ENCODE measurements at regions not wholly inside any gene's neighbourhood (a gene's known extent, or its start where the extent isn't known, plus 50 kb on each side); places are given as distances from the start of the nearest gene placed in this dataset.

DNA sequence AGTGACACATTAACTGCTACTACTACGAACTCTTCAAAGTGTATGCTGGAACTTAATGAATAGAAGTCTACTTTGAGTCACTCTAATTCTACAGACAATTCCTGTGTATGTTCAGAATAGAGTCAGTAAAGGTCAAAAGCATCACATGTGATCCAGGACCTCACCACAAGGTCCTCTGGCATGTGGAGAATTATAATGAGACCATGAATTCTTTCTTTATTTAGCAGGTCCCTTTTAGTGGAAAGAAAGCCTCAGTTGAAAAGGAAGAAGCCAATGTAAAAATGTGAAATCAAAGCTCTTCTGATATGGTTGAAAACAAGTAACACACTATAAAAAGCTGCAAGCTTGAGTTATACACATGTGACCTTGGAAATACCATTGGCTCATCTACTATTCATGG lies 1612.1 kb upstream of the GOT2 start:
- Histone ChIP-seq H3K79me2 (ENCODE audit: low read length) (no peaks in the 10 kb centered on the region), H2AFZ (ENCODE audit: low read length) (no peak overlapping the region), H3K4me1 (ENCODE audit: low read length) (no peaks in the 10 kb centered on the region), H3K9ac (ENCODE audit: low read length) (no peak overlapping the region), H3F3A (ENCODE audit: insufficient read depth, low read length) (no peaks in the 10 kb centered on the region), H3K4me2 (ENCODE audit: low read depth, low read length) (no peak overlapping the region), H4K20me1 (ENCODE audit: insufficient read depth, low read length) (no peaks in the 10 kb centered on the region), H3K4me3 (ENCODE audit: low read length) (no peak overlapping the region), H3K36me3 (replicated peaks; ENCODE audit: insufficient read depth, low read length) (no peaks in the 10 kb centered on the region), H3K27me3 (replicated peaks; ENCODE audit: insufficient read depth, low read length) (no peaks in the 10 kb centered on the region), H3K27ac (ENCODE audit: low read length) (no peak overlapping the region), H3K9me2 (replicated peaks; ENCODE audit: insufficient read depth, low read length) (no peaks in the 10 kb centered on the region), H3K9me3 (replicated peaks; ENCODE audit: insufficient read depth, low read length) (no peaks in the 10 kb centered on the region)
- DNase-seq, result no peak
- TF ChIP-seq EZH2phosphoT487 (IDR thresholded peaks at IDR 0.05; ENCODE audit: low read length) (no peak), EZH2 (optimal IDR thresholded peaks at IDR 0.05; ENCODE audit: low read depth, low read length) (no peak)
- TF ChIP-seq, protein P1, sequence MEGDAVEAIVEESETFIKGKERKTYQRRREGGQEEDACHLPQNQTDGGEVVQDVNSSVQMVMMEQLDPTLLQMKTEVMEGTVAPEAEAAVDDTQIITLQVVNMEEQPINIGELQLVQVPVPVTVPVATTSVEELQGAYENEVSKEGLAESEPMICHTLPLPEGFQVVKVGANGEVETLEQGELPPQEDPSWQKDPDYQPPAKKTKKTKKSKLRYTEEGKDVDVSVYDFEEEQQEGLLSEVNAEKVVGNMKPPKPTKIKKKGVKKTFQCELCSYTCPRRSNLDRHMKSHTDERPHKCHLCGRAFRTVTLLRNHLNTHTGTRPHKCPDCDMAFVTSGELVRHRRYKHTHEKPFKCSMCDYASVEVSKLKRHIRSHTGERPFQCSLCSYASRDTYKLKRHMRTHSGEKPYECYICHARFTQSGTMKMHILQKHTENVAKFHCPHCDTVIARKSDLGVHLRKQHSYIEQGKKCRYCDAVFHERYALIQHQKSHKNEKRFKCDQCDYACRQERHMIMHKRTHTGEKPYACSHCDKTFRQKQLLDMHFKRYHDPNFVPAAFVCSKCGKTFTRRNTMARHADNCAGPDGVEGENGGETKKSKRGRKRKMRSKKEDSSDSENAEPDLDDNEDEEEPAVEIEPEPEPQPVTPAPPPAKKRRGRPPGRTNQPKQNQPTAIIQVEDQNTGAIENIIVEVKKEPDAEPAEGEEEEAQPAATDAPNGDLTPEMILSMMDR (IDR thresholded peaks at IDR 0.05; ENCODE audit: low read length), result no peak

DNA sequence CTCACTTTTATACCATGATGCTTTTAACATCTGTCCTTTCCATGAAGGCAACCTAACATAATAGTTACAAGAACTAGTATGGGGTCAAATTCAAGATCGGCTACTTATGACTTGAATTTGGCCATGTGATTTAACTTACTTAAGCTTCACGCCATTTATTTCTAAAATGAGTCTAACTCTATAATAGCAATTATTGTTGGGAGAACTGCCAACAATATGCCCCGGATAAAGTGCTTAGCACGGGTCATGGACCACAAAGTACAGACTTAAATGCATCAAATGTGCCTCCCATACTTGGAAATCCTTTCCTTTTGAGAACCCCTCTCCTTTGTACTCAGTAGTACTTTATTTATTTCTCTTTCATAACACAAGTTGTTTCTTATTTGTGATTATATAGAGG lies 1603.6 kb upstream of the GOT2 start:
- Histone ChIP-seq H3K79me2 (ENCODE audit: low read length) (no peaks in the 10 kb centered on the region), H3K27ac (ENCODE audit: low read length) (no peak overlapping the region), H3F3A (ENCODE audit: insufficient read depth, low read length) (no peaks in the 10 kb centered on the region), H2AFZ (ENCODE audit: low read length) (no peak overlapping the region), H3K36me3 (replicated peaks; ENCODE audit: insufficient read depth, low read length) (no peaks in the 10 kb centered on the region), H3K4me2 (ENCODE audit: low read depth, low read length) (no peak overlapping the region), H4K20me1 (ENCODE audit: insufficient read depth, low read length) (no peaks in the 10 kb centered on the region), H3K27me3 (replicated peaks; ENCODE audit: insufficient read depth, low read length) (no peaks in the 10 kb centered on the region), H3K4me3 (ENCODE audit: low read length) (no peak overlapping the region), H3K9me3 (replicated peaks; ENCODE audit: insufficient read depth, low read length) (no peaks in the 10 kb centered on the region), H3K9ac (ENCODE audit: low read length) (no peak overlapping the region), H3K4me1 (ENCODE audit: low read length) (no peaks in the 10 kb centered on the region), H3K9me2 (replicated peaks; ENCODE audit: insufficient read depth, low read length) (no peaks in the 10 kb centered on the region)
- TF ChIP-seq, protein P1 (IDR thresholded peaks at IDR 0.05; ENCODE audit: low read length), result no peak
- no peak for TF ChIP-seq EZH2phosphoT487 (IDR thresholded peaks at IDR 0.05; ENCODE audit: low read length)
- TF ChIP-seq EZH2 (optimal IDR thresholded peaks at IDR 0.05; ENCODE audit: low read depth, low read length), result no peak
- no peak for DNase-seq

DNA sequence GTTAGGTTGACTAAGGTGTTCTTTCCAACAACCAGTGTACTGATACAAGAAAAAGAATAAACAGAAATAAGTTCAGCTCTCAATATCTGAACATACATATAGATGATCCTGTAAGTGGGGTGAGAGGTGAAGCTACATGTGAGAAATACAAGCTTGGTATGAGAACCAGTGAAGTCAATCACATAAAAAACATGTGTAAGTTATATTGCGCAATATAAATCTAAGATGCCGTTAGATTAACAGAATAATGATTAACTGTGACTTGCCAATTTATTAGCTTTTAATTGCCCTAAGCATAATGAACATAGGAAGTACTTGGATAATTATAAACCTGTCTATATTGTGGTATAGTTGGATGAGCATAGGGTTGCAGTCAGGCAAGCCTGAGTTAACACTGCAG lies 1597.1 kb upstream of the GOT2 start:
- no peaks in the 10 kb centered on the region for H3K27me3 ChIP-seq (replicated peaks; ENCODE audit: insufficient read depth, low read length)
- H3K4me1 ChIP-seq (ENCODE audit: low read length), result no peaks in the 10 kb centered on the region
- no peaks in the 10 kb centered on the region for H4K20me1 ChIP-seq (ENCODE audit: insufficient read depth, low read length)
- no peak for DNase-seq
- no peaks in the 10 kb centered on the region for H3F3A ChIP-seq (ENCODE audit: insufficient read depth, low read length)
- H3K9me3 ChIP-seq (replicated peaks; ENCODE audit: insufficient read depth, low read length), result no peaks in the 10 kb centered on the region
- no peak overlapping the region for H2AFZ ChIP-seq (ENCODE audit: low read length)
- no peaks in the 10 kb centered on the region for H3K9me2 ChIP-seq (replicated peaks; ENCODE audit: insufficient read depth, low read length)
- no peak overlapping the region for H3K4me3 ChIP-seq (ENCODE audit: low read length)
- no peak overlapping the region for H3K4me2 ChIP-seq (ENCODE audit: low read depth, low read length)
- H3K36me3 ChIP-seq (replicated peaks; ENCODE audit: insufficient read depth, low read length), result no peaks in the 10 kb centered on the region
- TF ChIP-seq, protein P1 (IDR thresholded peaks at IDR 0.05; ENCODE audit: low read length), result no peak
- TF ChIP-seq EZH2 (optimal IDR thresholded peaks at IDR 0.05; ENCODE audit: low read depth, low read length) (no peak), EZH2phosphoT487 (IDR thresholded peaks at IDR 0.05; ENCODE audit: low read length) (no peak)
- no peak overlapping the region for H3K27ac ChIP-seq (ENCODE audit: low read length)
- no peak overlapping the region for H3K9ac ChIP-seq (ENCODE audit: low read length)
- H3K79me2 ChIP-seq (ENCODE audit: low read length), result no peaks in the 10 kb centered on the region
